Suprapubic skin (tissue), 4 donors: ENCODE measurements at regions not wholly inside any gene's neighbourhood (a gene's known extent, or its start where the extent isn't known, plus 50 kb on each side); places are given as distances from the start of the nearest gene placed in this dataset.

Experiments used
- DNase-seq, 2 donors: peaks; one replicate each; pipeline ENCODE4 v3.0.0-alpha.2; 2019; ENCODE audit warnings: low spot score in 2 of 2
- H3K27ac ChIP-seq: fragments of 200-600 bp; sonication (generic); one replicate; pipeline ENCODE4 v1.5.1; 2019
- H3K27me3 ChIP-seq: fragments of 200-600 bp; sonication (generic); one replicate; pipeline ENCODE4 v1.5.1; 2019
- H3K36me3 ChIP-seq: fragments of 200-600 bp; sonication (generic); one replicate; pipeline ENCODE4 v1.5.1; 2019
- H3K4me1 ChIP-seq: fragments of 200-600 bp; sonication (generic); one replicate; pipeline ENCODE4 v1.5.1; 2019
- H3K4me3 ChIP-seq: fragments of 200-600 bp; sonication (generic); one replicate; pipeline ENCODE4 v1.5.1; 2019; ENCODE audit warnings: mild to moderate bottlenecking
- H3K9me3 ChIP-seq: fragments of 200-600 bp; sonication (generic); one replicate; pipeline ENCODE4 v1.5.1; 2019
- EP300 ChIP-seq: sonication (generic); formaldehyde crosslinking; IDR thresholded peaks from one replicate; pipeline ENCODE4 v1.6.1; 2017; ENCODE audit warnings: antibody characterized with exemption
- POLR2A ChIP-seq, 2 donors: fragments of 450-650 bp; IDR thresholded peaks; one replicate each; pipeline ENCODE4 v1.6.1; 2017; ENCODE audit warnings: antibody characterized with exemption in 2 of 2, mild to moderate bottlenecking in 2 of 2, moderate library complexity in 2 of 2
- POLR2AphosphoS5 ChIP-seq, 3 donors: sonication (generic); formaldehyde crosslinking; IDR thresholded peaks; one replicate each; pipeline ENCODE4 v1.6.1; 2017; ENCODE audit warnings: antibody characterized with exemption in 3 of 3
- WGBS: methylation state at CpG from one replicate; pipeline ENCODE4 v1.1.5; 2018; 5-methylcytosine and 5-hydroxymethylcytosine counted together
- TF ChIP-seq, protein P1 (sequence below), 2 donors: fragments of 200-600 bp in 1 of 2; fragments of 450-650 bp in 1 of 2; sonication (generic) in 1 of 2; IDR thresholded peaks; one replicate each; pipeline ENCODE4 v1.5.1; 2016 to 2019; ENCODE audit warnings: antibody characterized with exemption in 2 of 2, mild to moderate bottlenecking in 1 of 2, moderate library complexity in 1 of 2

DNA sequence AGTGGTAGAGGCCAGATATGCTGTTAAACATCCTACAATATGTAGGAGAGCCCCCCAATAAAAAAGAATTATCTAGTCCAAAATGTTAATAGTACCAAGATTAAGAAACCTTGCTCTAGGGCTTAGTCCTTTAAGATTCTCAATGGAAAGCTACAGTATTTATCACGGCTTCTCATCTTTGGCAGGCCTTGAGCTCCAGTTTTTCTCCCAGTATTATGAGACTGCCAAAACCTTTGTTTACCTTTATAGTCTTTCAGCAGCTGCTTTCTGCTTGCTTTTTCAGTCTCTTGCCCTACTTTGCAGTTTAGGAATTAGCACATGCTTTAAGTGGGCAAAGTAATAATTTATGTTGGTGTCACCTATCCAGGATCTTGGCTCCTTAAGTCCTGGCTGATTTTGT, 59.7 kb downstream of the NHLRC1 start:
- Histone ChIP-seq H3K9me3 (no peaks in the 10 kb centered on the region), H3K36me3 (no peaks in the 10 kb centered on the region), H3K27ac (no peak overlapping the region), H3K27me3 (no peaks in the 10 kb centered on the region), H3K4me1 (peaks cover 2% of the 10 kb centered on the region), H3K4me3 (no peak overlapping the region)
- WGBS: 43% methylated on average over 1 of the region's 1 CpG
- TF ChIP-seq, protein P1, sequence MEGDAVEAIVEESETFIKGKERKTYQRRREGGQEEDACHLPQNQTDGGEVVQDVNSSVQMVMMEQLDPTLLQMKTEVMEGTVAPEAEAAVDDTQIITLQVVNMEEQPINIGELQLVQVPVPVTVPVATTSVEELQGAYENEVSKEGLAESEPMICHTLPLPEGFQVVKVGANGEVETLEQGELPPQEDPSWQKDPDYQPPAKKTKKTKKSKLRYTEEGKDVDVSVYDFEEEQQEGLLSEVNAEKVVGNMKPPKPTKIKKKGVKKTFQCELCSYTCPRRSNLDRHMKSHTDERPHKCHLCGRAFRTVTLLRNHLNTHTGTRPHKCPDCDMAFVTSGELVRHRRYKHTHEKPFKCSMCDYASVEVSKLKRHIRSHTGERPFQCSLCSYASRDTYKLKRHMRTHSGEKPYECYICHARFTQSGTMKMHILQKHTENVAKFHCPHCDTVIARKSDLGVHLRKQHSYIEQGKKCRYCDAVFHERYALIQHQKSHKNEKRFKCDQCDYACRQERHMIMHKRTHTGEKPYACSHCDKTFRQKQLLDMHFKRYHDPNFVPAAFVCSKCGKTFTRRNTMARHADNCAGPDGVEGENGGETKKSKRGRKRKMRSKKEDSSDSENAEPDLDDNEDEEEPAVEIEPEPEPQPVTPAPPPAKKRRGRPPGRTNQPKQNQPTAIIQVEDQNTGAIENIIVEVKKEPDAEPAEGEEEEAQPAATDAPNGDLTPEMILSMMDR (IDR thresholded peaks at IDR 0.05): no peak
- no peak for TF ChIP-seq POLR2AphosphoS5 (IDR thresholded peaks at IDR 0.05)
- TF ChIP-seq POLR2A (IDR thresholded peaks at IDR 0.05): no peak
- TF ChIP-seq EP300: no peak
- no peak for DNase-seq

DNA sequence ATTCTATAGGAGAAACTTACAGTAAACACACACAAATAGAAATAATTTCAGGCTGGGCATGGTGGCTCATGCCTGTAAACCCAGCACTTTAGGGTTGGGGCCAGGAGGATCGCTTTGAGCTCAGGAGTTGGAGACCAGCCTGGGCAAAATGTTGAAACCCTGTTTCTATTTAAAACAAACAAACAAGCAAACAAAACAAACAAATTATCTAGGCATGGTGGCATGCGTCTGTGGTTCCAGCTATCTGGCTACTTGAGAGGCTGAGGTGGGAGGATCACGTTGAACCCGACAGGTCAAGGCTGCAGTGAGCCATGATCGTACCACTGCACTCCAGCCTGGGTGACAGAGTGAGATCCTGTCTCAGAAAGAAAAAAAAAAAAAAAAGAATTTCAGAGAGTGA, 64.0 kb downstream of the NHLRC1 start:
- TF ChIP-seq EP300 (no peak), POLR2AphosphoS5 (IDR thresholded peaks at IDR 0.05) (no peak), POLR2A (IDR thresholded peaks at IDR 0.05) (no peak)
- TF ChIP-seq, protein P1 (IDR thresholded peaks at IDR 0.05): no peak
- Histone ChIP-seq H3K4me1 (peaks cover 16% of the 10 kb centered on the region), H3K27ac (no peak overlapping the region), H3K27me3 (no peaks in the 10 kb centered on the region), H3K4me3 (no peak overlapping the region), H3K9me3 (no peaks in the 10 kb centered on the region), H3K36me3 (no peaks in the 10 kb centered on the region)
- WGBS: 74% methylated on average over 5 of the region's 5 CpGs
- no peak for DNase-seq

DNA sequence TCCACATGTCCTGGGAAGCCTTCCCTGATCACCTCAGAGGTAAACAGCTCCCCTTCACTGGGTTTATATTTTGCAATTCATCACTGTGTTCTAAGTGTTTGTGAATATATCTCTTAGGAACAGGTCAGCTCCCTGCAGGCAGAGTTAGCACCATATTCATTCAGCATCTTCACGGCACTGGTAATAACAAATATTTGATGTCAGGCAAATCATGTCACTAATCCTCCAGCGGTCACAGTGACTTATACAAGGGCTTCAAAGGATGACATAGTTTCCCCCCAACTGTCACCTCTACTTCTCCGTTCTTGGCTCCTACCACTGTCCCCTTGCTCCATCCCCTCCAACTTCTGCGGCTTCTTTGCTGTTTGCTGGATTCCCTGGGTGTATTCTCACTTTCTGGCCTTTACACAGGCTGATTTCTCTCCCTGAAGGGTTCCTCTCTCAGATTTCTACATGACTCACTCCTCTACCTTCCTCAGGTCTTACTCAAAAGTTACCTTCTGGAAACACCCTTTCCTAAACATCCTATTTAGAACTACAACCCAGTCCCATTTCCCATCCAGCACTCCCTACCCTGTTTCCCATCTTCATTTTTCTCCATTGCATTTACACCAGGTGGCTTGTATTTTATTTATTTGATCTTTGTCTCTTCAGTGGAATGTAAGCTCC, 66.6 kb downstream of the NHLRC1 start:
- no peaks in the 10 kb centered on the region for H3K36me3 ChIP-seq
- DNase-seq: no peak
- TF ChIP-seq, protein P1 (IDR thresholded peaks at IDR 0.05): no peak
- TF ChIP-seq EP300 (no peak), POLR2AphosphoS5 (IDR thresholded peaks at IDR 0.05) (no peak), POLR2A (IDR thresholded peaks at IDR 0.05) (no peak)
- 86% methylated on average over 4 of the region's 4 CpGs for WGBS
- no peak overlapping the region for H3K4me3 ChIP-seq
- peaks cover 24% of the 10 kb centered on the region for H3K4me1 ChIP-seq
- no peaks in the 10 kb centered on the region for H3K9me3 ChIP-seq
- H3K27ac ChIP-seq: no peak overlapping the region
- no peaks in the 10 kb centered on the region for H3K27me3 ChIP-seq

DNA sequence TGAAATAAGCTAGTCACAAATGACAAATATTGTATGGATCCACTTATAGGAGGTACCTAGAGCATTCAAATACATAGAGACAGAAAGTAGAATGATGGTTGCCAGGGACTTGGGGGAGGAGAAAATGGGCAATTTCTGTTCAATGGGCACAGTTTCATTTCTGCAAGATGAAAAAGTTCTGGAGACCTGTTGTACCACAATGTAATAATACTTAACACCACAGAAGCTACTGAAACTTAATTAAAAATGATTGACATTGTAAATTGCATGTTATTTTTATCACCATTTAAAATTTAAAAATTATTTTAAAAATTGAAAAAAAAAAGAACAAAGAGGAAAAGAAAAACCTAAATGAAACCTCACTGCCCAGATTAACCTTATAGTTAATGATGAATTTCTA, 67.4 kb downstream of the NHLRC1 start:
- Histone ChIP-seq H3K4me1 (peaks cover 24% of the 10 kb centered on the region), H3K36me3 (no peaks in the 10 kb centered on the region)

More for the DNA sequence above, 67.4 kb downstream of the NHLRC1 start:
- TF ChIP-seq, protein P1 (IDR thresholded peaks at IDR 0.05): no peak
- TF ChIP-seq POLR2AphosphoS5 (IDR thresholded peaks at IDR 0.05) (no peak), POLR2A (IDR thresholded peaks at IDR 0.05) (no peak), EP300 (no peak)
- Histone ChIP-seq H3K4me3 (no peak overlapping the region), H3K27ac (no peak overlapping the region), H3K27me3 (no peaks in the 10 kb centered on the region), H3K9me3 (no peaks in the 10 kb centered on the region)
- no peak for DNase-seq
